T-helper 2 cell treated with Interferon-gamma antibody and Interleukin-4, amounts not matched to agents 100 ng/mL and 5 ng/mL, for 36 hours (primary cell): ENCODE measurements at regions not wholly inside any gene's neighbourhood (a gene's known extent, or its start where the extent isn't known, plus 50 kb on each side); places are given as distances from the start of the nearest gene placed in this dataset.

Experiments
- intact Hi-C: fragments of 100-400 bp; cut with micrococcal nuclease; formaldehyde crosslinking; loops from one replicate; pipeline ENCODE4 v1.15.1; 2023

DNA sequence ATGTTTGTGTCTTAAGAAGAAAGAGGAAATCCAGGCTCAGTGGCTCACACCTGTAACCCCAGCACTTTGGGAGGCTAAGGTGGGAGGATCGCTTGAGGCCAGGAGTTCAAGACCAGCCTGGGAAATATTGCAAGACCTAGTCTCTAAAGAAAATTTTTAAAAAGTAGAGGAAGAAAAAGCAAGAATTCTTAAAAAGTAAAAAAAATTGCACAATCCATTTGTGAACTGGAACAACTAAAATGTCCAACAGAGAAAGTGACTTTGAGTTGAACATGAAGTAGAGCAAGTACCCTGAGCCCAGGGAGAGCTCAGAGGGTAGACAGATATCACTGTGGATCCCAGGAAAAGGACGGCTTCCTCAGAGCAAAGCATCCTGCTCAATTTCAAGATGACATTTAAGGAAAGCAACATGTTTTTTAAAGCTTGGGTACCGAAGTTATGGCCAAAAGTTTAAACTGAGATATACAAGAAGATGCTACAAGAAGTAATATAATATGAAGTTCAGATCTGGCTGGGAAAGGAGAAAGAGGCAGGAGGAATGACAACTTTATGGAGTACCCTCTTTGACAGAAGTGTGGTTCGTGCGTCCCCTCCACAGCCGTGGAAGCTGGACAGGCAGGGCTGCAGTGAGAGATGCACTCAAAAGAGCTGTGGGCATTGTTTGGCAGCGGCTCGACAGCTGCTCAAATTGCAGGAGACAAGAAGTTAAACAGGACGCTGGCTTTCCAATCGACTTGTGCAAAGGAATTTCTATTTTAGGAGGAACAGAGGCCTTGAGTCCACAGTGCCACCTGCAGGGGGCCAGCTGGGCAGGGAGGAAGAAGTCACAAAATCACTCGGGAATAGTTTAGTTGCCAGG is 201.3 kb downstream of the JCAD start:
- intact Hi-C loops, result no loop called here

DNA sequence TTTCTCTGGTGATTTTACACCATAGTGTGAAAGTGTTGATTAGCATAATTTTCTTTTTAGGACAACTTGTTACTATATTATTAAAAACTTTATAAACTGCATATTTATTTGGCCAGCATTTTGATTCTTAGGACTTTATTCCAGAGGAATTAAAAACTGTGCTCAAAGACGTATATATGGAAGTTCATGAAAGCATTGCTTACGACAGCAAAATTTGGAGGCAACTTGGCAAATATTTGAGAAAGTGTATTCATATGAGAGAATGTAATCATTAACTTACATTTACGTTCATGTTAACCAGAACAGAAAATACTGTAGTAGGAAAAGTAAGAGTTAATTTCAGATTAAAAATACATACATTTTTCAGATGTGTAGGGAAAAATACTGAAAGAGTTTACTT is 203.1 kb downstream of the JCAD start:
- intact Hi-C loops, result no loop called here

- intact Hi-C loops, result no loop called here
These were observed 205.5 kb downstream of the JCAD start for GRCh38 chr10:29853913-29854312.

DNA sequence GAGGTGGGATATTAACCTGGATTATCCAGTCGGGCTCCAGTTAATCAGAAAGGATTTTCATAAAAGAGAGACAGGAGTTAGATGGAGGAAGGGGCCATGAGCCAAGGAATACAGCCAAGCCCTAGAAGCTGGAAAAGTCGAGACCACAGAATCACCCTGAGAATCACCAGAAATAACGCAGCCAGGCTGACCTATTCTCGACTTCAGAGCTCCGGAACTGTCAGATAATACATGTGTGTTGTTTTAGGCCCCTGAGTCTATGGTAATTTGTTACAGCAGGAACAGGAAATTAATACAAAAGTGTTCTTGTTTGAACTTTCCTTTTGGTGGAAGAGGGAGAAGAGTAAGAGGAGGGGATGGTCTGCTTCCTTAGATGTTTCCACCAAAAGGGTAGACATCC is 208.1 kb downstream of the JCAD start:
- intact Hi-C loops, result no loop called here

GRCh38 chr10:29850371-29850770 is 209.0 kb downstream of the JCAD start:
- intact Hi-C loops, result no loop called here

DNA sequence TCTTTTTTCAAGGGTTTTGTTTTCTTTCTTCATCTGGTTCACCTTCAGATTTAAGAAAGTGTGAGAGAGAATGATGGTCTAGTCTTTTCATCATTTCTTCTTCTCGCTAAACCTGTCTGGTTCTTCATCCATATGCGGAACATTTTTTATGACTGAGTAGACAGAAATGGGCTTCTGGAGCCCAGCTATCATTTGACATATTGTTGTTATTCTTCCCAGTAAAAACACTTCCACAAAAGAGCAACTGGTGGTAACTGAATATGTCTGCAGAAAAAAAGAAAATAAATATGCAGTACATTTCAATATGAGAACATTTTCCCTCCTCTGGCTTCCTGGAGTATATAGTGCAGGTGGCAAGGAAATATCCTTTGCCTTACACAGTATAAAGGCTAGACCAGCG is 209.5 kb downstream of the JCAD start:
- intact Hi-C loops, result no loop called here

DNA sequence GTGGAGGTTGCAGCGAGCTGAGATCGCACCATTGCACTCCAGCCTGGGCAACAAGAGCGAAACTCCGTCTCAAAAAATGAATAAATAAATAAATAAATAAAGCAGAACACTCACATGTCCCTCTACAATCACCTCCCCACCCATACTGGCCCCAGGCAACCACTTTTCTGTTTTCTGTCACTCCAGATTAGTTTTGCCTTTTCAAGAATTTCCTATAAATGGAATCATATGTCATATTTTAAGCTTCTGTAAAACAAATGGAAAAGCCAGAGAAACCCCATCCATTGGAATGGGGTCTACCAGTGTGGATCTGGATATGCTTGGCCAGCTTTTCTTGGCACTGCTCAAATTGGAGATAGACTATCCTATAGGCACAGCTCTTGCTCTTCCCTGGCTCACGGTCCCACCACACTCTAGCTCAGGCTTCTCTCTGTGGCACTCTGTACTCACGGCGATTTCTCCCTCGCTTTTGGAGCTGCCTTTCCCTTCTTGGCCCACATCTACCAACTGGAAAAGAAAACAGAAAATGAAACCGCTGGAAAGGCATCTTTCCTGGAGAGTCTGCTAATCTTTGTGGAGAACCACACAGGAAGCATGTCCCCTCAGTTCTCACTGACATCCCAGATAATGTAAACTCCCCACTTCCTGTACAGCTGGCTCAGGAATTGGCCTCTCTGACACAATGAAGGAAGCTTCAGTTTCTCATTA is 210.1 kb downstream of the JCAD start:
- intact Hi-C loops, result no loop called here

DNA sequence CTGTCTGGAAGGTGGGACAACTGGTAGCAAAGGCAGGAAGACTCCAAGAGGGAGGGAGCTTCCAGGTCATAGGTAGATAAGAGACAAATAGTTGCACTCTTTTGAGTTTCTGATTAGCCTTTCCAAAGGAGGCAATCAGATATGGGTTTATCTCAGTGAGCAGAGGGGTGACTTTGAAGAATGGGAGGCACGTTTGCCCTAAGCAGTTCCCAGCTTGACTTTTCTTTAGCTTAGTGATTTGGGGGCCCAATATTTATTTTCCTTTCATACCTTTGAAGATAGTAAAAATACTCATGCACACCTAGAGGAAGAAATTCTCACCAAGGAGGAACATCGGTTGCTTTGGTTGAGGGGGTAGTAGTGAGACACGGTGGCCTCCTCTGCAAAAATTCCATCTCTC is 212.1 kb upstream of the SVIL start:
- intact Hi-C loops, result no loop called here

DNA sequence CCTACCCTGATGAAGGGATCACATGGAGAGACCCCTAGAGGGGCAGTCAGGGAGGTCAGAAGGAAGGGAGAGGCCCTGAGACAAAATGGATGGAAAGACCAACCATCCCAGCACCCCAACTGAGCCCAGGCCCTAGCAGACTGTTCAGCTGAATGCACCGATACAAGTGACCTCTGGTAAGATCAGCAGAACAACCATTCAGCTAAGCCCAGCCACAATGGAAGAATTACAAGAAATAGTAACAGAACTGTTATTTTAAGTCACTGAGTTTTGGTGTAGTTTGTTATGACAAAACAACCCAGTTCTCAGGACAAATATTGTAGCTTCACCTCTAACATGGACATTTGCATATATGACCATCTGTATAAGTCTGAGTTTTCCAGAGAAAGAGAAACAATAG is 210.4 kb upstream of the SVIL start:
- intact Hi-C loops, result no loop called here

GRCh38 chr10:29843143-29843542 is 208.4 kb upstream of the SVIL start:
- intact Hi-C loops, result no loop called here

- intact Hi-C loops, result no loop called here
These were observed 207.2 kb upstream of the SVIL start for GRCh38 chr10:29841724-29842649.

- intact Hi-C loops, result no loop called here
These were observed 205.9 kb upstream of the SVIL start for GRCh38 chr10:29840516-29841276.

DNA sequence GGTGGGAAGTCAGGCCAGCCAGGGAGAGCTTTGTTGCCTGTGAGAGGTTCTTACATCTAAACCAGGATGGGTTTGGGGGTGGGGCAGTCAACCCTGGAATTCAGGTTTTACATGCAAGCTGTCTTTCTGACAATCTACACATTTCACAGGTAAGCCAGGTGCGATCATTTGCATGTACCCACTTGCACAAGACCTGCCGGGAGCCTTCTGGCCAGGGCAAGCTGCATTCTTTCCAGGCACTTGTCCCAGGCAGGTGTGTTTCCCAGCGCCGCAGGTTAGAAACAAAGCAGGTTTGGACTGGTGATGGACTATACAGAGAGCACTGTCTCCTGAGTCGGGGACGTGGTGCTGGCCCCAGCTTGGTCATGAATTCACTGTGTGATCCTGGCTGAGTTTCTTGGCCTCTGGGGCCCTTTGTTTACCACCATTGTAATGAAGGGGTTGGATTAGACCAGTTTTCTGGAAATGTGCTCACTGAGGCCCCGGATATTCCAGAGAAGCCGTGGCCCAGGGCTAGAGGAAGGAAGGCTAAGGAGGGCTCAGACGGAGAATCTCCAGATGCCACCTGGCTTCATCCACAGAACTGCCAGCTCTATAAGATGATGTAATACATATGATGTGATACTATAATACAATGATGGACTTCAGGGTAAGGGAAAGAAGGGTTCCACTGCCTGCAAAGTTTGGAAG is 205.2 kb upstream of the SVIL start:
- intact Hi-C loops, result no loop called here

DNA sequence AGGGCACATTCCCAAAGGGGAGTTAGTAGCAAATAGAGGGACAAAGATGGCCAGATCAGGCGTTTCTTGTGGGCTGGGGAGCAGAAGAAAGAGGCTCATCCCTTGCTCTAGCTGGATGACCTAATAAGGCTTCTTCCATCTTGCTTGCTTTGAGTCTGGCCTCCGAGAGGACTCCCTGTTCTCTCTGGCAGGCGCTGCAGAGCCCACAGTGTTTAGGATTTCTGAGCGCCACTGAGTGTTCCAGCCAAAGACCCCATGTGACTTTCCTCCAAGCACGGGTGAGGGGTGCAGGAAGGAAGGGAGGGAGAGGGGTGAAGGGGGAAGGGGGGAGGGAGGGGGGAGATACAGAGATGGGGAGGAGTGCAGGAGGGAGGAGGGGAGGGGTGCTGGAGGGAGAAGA is 203.8 kb upstream of the SVIL start:
- intact Hi-C loops, result no loop called here

GRCh38 chr10:29837586-29837985 is 202.8 kb upstream of the SVIL start:
- intact Hi-C loops, result no loop called here

DNA sequence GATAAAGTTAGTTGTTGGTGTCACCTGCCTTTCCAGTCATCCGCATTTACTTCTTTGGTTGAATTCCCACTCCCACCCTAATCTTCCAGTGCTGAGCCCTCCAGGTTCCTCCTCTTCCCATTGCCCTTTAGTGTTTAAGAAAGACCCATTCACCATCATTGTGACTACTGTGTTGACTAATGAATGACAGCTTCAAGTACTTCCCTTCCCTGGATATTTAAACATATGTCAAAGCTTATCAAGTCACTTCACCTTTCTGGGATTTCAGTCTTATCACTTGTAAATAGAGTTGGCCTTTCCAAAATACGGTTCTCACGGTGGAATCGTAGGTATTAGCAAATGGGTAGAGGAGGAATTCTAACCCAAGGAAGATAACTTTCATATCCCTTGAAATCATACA is 201.6 kb upstream of the SVIL start:
- intact Hi-C loops, result no loop called here

GRCh38 chr10:29835055-29835454 is 200.3 kb upstream of the SVIL start:
- intact Hi-C loops, result no loop called here

- intact Hi-C loops, result no loop called here
These were observed 196.1 kb upstream of the SVIL start for GRCh38 chr10:29830531-29831512.

GRCh38 chr10:29829776-29830175 is 195.0 kb upstream of the SVIL start:
- intact Hi-C loops, result no loop called here
